ENCODE measurements at regions not wholly inside any gene's neighbourhood (a gene's known extent, or its start where the extent isn't known, plus 50 kb on each side); places are given as distances from the start of the nearest gene placed in this dataset.

GRCh38 chr15:70528270-70528706, 235.1 kb downstream of the UACA start (continued):
- no peak for TF ChIP-seq RERE (CRISPR knock-in tag; IDR thresholded peaks at IDR 0.05; ENCODE audit: borderline replicate concordance)
- peak; percentile 71; the same call in 1 of the 2 replicates for TF ChIP-seq RNF2 (IDR thresholded peaks at IDR 0.05)
- TF ChIP-seq ZNF280A (IDR thresholded peaks at IDR 0.05; ENCODE audit: low read depth, partially characterized antibody) = no peak
- no peak for TF ChIP-seq CLOCK (CRISPR knock-in tag; IDR thresholded peaks at IDR 0.05; ENCODE audit: borderline replicate concordance)
- TF ChIP-seq ZFP1 (CRISPR knock-in tag; IDR thresholded peaks at IDR 0.05) = 0 out of 2 replicates have a peak, but pooled peaks have one; percentile 33
- TF ChIP-seq ESRRA (IDR thresholded peaks at IDR 0.05; ENCODE audit: borderline replicate concordance, low read depth) = 0 out of 2 replicates have a peak, but pooled peaks have one; percentile 10
- no peak for TF ChIP-seq RAD51 (IDR thresholded peaks at IDR 0.05; ENCODE audit: borderline replicate concordance, low read depth)
- TF ChIP-seq SMARCA4 (IDR thresholded peaks at IDR 0.05) = no peak
- TF ChIP-seq ZBTB26 (CRISPR knock-in tag; IDR thresholded peaks at IDR 0.05) = no peak
- TF ChIP-seq ZNF644 (tag; IDR thresholded peaks at IDR 0.05; ENCODE audit: low read depth) = peak; percentile 65; the same call in 1 of the 2 replicates
